H1 (cell line): ENCODE measurements at regions not wholly inside any gene's neighbourhood (a gene's known extent, or its start where the extent isn't known, plus 50 kb on each side); places are given as distances from the start of the nearest gene placed in this dataset.

Experiments used
- CTCF ChIA-PET: fragments of 300-600 bp; sonication (Branson Sonifier 250); formaldehyde crosslinking; loops from one replicate; lab custom pipeline; 2021; ENCODE audit not compliant: partially characterized antibody; lab: Charles Lee
- POLR2A ChIA-PET: fragments of 300-600 bp; sonication (Branson Sonifier 250); formaldehyde crosslinking; loops from one replicate; lab custom pipeline; 2021; ENCODE audit warnings: inconsistent platforms; ENCODE audit not compliant: partially characterized antibody; lab: Charles Lee
- DNase-seq, 2 experiments: peaks; one replicate each; pipeline versions ENCODE4 v3.0.0 to v3.0.0-alpha.2; 2010 to 2022; ENCODE audit warnings: low spot score in 2 of 2, low read depth in 1 of 2, mixed read lengths in 1 of 2
- FAIRE-seq: peaks from 2 replicates; lab custom pipeline; 2011; peaks lifted over from hg19 to GRCh38; lab: Jason Lieb, UNC
- H2AFZ ChIP-seq: 2 replicates; pipeline ENCODE4 v1.8.1; 2012; ENCODE audit warnings: low read length, inconsistent platforms
- H2AK5ac ChIP-seq: 2 replicates; pipeline ENCODE4 v1.6.1; 2013; ENCODE audit warnings: low read depth, low read length
- H2BK120ac ChIP-seq: replicated peaks from 2 replicates; pipeline ENCODE3; 2013; ENCODE audit warnings: low read depth, low read length, inconsistent platforms
- H2BK12ac ChIP-seq: 2 replicates; pipeline ENCODE4 v1.6.1; 2013; ENCODE audit warnings: low read depth, low read length
- H2BK15ac ChIP-seq: 2 replicates; pipeline ENCODE4 v1.6.1; 2013; ENCODE audit warnings: low read length
- H2BK20ac ChIP-seq: 2 replicates; pipeline ENCODE4 v1.6.1; 2013; ENCODE audit warnings: low read length
- H2BK5ac ChIP-seq: 2 replicates; pipeline ENCODE4 v1.6.1; 2013; ENCODE audit warnings: low read depth, low read length
- H3K14ac ChIP-seq: 2 replicates; pipeline ENCODE4 v1.6.1; 2013; ENCODE audit warnings: inconsistent platforms; ENCODE audit not compliant: insufficient read length
- H3K18ac ChIP-seq: 2 replicates; pipeline ENCODE4 v1.6.1; 2013; ENCODE audit warnings: low read length; ENCODE audit errors: extremely low read depth
- H3K23ac ChIP-seq: 2 replicates; pipeline ENCODE4 v1.6.1; 2013; ENCODE audit warnings: inconsistent platforms; ENCODE audit not compliant: insufficient read length
- H3K23me2 ChIP-seq: 2 replicates; pipeline ENCODE4 v1.6.1; 2013; ENCODE audit warnings: low read depth, low read length
- H3K27ac ChIP-seq: 2 replicates; pipeline ENCODE4 v1.6.1; 2011; ENCODE audit warnings: low read depth, low read length, inconsistent platforms
- H3K27me3 ChIP-seq, 4 experiments: replicated peaks in 1 of 4; 1 replicate in 1 of 4; 2 replicates in 3 of 4; pipeline versions ENCODE4 v1.6.1 to v1.8.1; 2011 to 2013; ENCODE audit warnings: low read length in 3 of 4, mild to moderate bottlenecking in 3 of 4, inconsistent platforms in 2 of 4, mixed read lengths in 2 of 4, moderate library complexity in 1 of 4; ENCODE audit not compliant: control insufficient read depth in 3 of 4, insufficient read depth in 3 of 4; ENCODE audit errors: extremely low read depth in 1 of 4
- H3K36me3 ChIP-seq, 4 experiments: 2 replicates each; pipeline versions ENCODE4 v1.6.1 to v1.8.1; 2011 to 2013; ENCODE audit warnings: mild to moderate bottlenecking in 4 of 4, low read length in 3 of 4, moderate library complexity in 2 of 4, control low read depth in 1 of 4, inconsistent platforms in 1 of 4; ENCODE audit not compliant: insufficient read depth in 4 of 4, control insufficient read depth in 2 of 4
- H3K4ac ChIP-seq: replicated peaks from 2 replicates; pipeline ENCODE3; 2013; ENCODE audit warnings: low read length, low read depth, mixed read lengths, inconsistent platforms; ENCODE audit not compliant: insufficient read length
- H3K4me1 ChIP-seq, 4 experiments: replicated peaks in 1 of 4; 1 replicate in 1 of 4; 2 replicates in 3 of 4; pipeline versions ENCODE4 v1.6.1 to v1.8.1; 2011 to 2013; ENCODE audit warnings: low read length in 3 of 4, inconsistent platforms in 2 of 4, mixed read lengths in 1 of 4; ENCODE audit not compliant: insufficient read depth in 4 of 4, control insufficient read depth in 3 of 4
- H3K4me2 ChIP-seq, 2 experiments: 2 replicates each; pipeline versions ENCODE4 v1.6.1 to v1.8.1; 2011 to 2013; ENCODE audit warnings: low read depth in 2 of 2, low read length in 2 of 2, control low read depth in 1 of 2, inconsistent platforms in 1 of 2, mild to moderate bottlenecking in 1 of 2; ENCODE audit not compliant: insufficient read depth in 1 of 2
- H3K4me3 ChIP-seq, 4 experiments: fragments of 200-600, 300-600 bp in 1 of 4; sonication (generic), shearing (Covaris generic), sonication (Bioruptor Twin) in 1 of 4; 2 replicates each; pipeline versions ENCODE4 v1.5.1 to v1.8.1; 2011 to 2016; ENCODE audit warnings: low read length in 4 of 4, low read depth in 3 of 4, control low read depth in 2 of 4, inconsistent platforms in 2 of 4, mild to moderate bottlenecking in 2 of 4, mixed read lengths in 1 of 4, moderate library complexity in 1 of 4; ENCODE audit not compliant: insufficient read depth in 2 of 4; ENCODE audit errors: extremely low read depth in 1 of 4
- H3K56ac ChIP-seq: replicated peaks from 2 replicates; pipeline ENCODE3; 2013; ENCODE audit warnings: low read depth, mild to moderate bottlenecking, mixed read lengths, low read length, inconsistent platforms; ENCODE audit not compliant: insufficient read length
- H3K79me1 ChIP-seq: 2 replicates; pipeline ENCODE4 v1.6.1; 2013; ENCODE audit warnings: low read depth, low read length, control low read depth
- H3K79me2 ChIP-seq, 2 experiments: 2 replicates each; pipeline versions ENCODE4 v1.6.1 to v1.8.1; 2012 to 2013; ENCODE audit warnings: low read length in 2 of 2, mild to moderate bottlenecking in 2 of 2, inconsistent platforms in 1 of 2; ENCODE audit not compliant: insufficient read depth in 2 of 2, control insufficient read depth in 1 of 2
- H3K9ac ChIP-seq, 4 experiments: replicated peaks in 1 of 4; 1 replicate in 1 of 4; 2 replicates in 3 of 4; pipeline versions ENCODE4 v1.6.1 to v1.8.1; 2011 to 2013; ENCODE audit warnings: low read depth in 3 of 4, low read length in 3 of 4, control low read depth in 2 of 4, mild to moderate bottlenecking in 2 of 4, moderate library complexity in 2 of 4, inconsistent platforms in 1 of 4; ENCODE audit errors: extremely low read depth in 1 of 4
- H3K9me3 ChIP-seq, 2 experiments: 2 replicates each; pipeline versions ENCODE4 v1.6.1 to v1.8.1; 2012 to 2013; ENCODE audit warnings: mild to moderate bottlenecking in 2 of 2, moderate library complexity in 2 of 2, control low read depth in 1 of 2, inconsistent platforms in 1 of 2, low read depth in 1 of 2, low read length in 1 of 2, mixed read lengths in 1 of 2; ENCODE audit not compliant: insufficient read depth in 2 of 2
- H4K20me1 ChIP-seq, 2 experiments: replicated peaks in 1 of 2; 2 replicates each; pipeline versions ENCODE3 to v1.8.1; 2011 to 2013; ENCODE audit warnings: inconsistent platforms in 2 of 2, low read length in 2 of 2, mild to moderate bottlenecking in 1 of 2; ENCODE audit not compliant: insufficient read depth in 2 of 2, control insufficient read depth in 1 of 2
- H4K5ac ChIP-seq: 2 replicates; pipeline ENCODE4 v1.6.1; 2013; ENCODE audit warnings: low read length, low read depth, mixed read lengths, inconsistent platforms; ENCODE audit not compliant: insufficient read length
- H4K8ac ChIP-seq: 2 replicates; pipeline ENCODE4 v1.8.0; 2013; ENCODE audit warnings: mild to moderate bottlenecking, moderate library complexity, low read length, inconsistent platforms; ENCODE audit not compliant: insufficient read depth; ENCODE audit errors: extremely low read depth
- H4K91ac ChIP-seq: replicated peaks from 2 replicates; pipeline ENCODE3; 2013; ENCODE audit warnings: low read length, mixed read lengths, inconsistent platforms; ENCODE audit not compliant: insufficient read length
- ASH2L ChIP-seq: fragments of 200-600, 300-600 bp; sonication (generic); IDR thresholded peaks from one replicate; pipeline ENCODE4 v1.7.1; 2017; ENCODE audit warnings: low read length
- CBX5 ChIP-seq: fragments of 300-800, 300-1000 bp; sonication (generic); IDR thresholded peaks from 2 replicates; pipeline ENCODE4 v1.7.1; 2016; ENCODE audit warnings: antibody characterized with exemption, low read length, low read depth
- CTBP2 ChIP-seq: IDR thresholded peaks from 2 replicates; pipeline ENCODE4 v1.7.0; 2011; ENCODE audit warnings: borderline replicate concordance, mild to moderate bottlenecking, moderate library complexity, mixed read lengths, low read length; ENCODE audit not compliant: insufficient read depth, insufficient read length
- FOSL1 ChIP-seq: IDR thresholded peaks from 2 replicates; pipeline ENCODE4 v1.6.1; 2011; ENCODE audit warnings: mild to moderate bottlenecking, low read depth, low read length, moderate library complexity; ENCODE audit not compliant: insufficient read depth
- RFX5 ChIP-seq: IDR thresholded peaks from 2 replicates; pipeline ENCODE4 v1.6.1; 2011; ENCODE audit warnings: low read depth, low read length, improper control_type of control experiment, borderline replicate concordance
- SIRT6 ChIP-seq: IDR thresholded peaks from one replicate; pipeline ENCODE4 v1.7.1; 2012; ENCODE audit warnings: low read length, inconsistent platforms
- SRF ChIP-seq: IDR thresholded peaks from 2 replicates; pipeline ENCODE4 v1.6.1; 2011; ENCODE audit warnings: mild to moderate bottlenecking, low read depth, low read length, moderate library complexity
- TCF12 ChIP-seq: IDR thresholded peaks from 2 replicates; pipeline ENCODE4 v1.6.1; 2011; ENCODE audit warnings: low read depth, mild to moderate bottlenecking, low read length
- WGBS, 2 experiments: shearing (Covaris generic) in 1 of 2; methylation state at CpG; one replicate each; pipeline versions ENCODE4 v1.1.6 to v1.1.7; 2013 to 2015; ENCODE audit warnings: low lambda C conversion rate in 2 of 2, mixed read lengths in 2 of 2, inconsistent platforms in 1 of 2, low coverage in 1 of 2, missing lambda C conversion rate in 1 of 2; ENCODE audit not compliant: insufficient replicate concordance in 2 of 2, insufficient coverage in 1 of 2, insufficient read length in 1 of 2; ENCODE audit errors: extremely low coverage in 1 of 2, missing lambda C conversion rate in 1 of 2; 5-methylcytosine and 5-hydroxymethylcytosine counted together
- TF ChIP-seq, protein P1 (sequence below): IDR thresholded peaks from 2 replicates; pipeline ENCODE4 v1.6.1; 2011; ENCODE audit warnings: low read depth, mild to moderate bottlenecking, low read length; ENCODE audit not compliant: insufficient read depth
- TF ChIP-seq, protein P2 (sequence below): IDR thresholded peaks from 2 replicates; pipeline ENCODE4 v1.6.1; 2012; ENCODE audit warnings: low read length, inconsistent platforms

DNA sequence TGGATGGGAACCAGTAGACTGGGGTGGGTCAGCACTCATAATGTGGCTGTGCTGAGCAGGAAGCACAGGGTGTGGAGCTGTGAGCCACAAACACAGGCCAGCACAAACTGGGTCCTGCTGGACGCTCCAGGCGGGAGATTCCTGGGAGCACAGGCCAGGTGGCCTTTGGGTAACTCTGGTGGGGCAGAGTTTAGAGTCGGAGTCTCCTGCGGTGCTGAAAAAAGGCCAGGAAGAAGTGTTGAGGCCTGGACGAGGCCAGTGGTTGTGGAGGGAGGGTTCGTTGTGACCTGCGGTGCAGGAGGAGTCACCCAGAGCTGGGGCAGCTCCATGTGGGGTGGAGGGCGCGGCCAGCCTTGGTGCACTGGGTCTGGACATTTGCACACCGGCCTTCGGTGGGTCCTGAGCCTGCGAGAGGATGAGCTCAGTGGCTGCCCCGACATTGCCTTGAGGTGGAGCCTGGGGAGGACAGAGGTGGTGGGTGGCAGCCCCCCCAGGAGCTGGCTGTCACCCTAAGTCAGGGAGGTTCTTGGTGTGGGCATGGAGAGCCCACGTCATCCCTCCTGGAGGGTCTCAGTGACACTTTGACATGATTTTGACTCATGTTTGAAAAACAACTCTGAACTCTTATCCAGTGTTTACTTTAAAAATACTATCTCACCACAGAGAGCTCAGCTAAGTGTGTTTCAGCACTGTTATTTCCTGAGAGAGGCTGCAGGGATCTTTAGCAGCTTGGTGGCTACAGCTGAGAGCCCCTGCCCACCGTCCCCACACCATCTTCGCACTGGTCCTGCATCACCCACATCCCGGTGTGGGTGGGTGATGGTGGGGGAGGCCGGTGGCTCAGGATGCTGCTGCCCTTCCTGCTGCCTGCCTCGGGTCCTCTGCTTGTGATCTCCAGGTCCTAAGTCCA lies 98.7 kb downstream of the NPIPB11 start:
- FAIRE-seq, result no peak
- TF ChIP-seq ASH2L, result no peak
- no peak for TF ChIP-seq TCF12
- TF ChIP-seq SRF, result no peak
- TF ChIP-seq, protein P1, sequence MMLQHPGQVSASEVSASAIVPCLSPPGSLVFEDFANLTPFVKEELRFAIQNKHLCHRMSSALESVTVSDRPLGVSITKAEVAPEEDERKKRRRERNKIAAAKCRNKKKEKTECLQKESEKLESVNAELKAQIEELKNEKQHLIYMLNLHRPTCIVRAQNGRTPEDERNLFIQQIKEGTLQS, result no peak
- no peak for TF ChIP-seq SIRT6
- no peak for TF ChIP-seq FOSL1
- TF ChIP-seq, protein P2, sequence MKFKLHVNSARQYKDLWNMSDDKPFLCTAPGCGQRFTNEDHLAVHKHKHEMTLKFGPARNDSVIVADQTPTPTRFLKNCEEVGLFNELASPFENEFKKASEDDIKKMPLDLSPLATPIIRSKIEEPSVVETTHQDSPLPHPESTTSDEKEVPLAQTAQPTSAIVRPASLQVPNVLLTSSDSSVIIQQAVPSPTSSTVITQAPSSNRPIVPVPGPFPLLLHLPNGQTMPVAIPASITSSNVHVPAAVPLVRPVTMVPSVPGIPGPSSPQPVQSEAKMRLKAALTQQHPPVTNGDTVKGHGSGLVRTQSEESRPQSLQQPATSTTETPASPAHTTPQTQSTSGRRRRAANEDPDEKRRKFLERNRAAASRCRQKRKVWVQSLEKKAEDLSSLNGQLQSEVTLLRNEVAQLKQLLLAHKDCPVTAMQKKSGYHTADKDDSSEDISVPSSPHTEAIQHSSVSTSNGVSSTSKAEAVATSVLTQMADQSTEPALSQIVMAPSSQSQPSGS, result no peak
- no peak for TF ChIP-seq RFX5
- no peak for TF ChIP-seq CBX5
- no peak for TF ChIP-seq CTBP2

More for the DNA sequence above, 98.7 kb downstream of the NPIPB11 start:
- H2BK120ac ChIP-seq, result no peak overlapping the region
- no peak overlapping the region for H2AK5ac ChIP-seq
- no peaks in the 10 kb centered on the region for H3K23me2 ChIP-seq
- no peak overlapping the region for H3K4ac ChIP-seq
- H3K36me3 ChIP-seq, result no peaks in the 10 kb centered on the region
- ChIA-PET CTCF (interaction anchor here (0.7 to 2.0 kb wide), 5 partner anchors 9 to 149 kb away, joined by 3 to 7 read pairs (median 3); no protein-coding TSS in a partner anchor), POLR2A (no interaction called here)
- H4K8ac ChIP-seq, result no peak overlapping the region
- no peak overlapping the region for H3K4me3 ChIP-seq
- no peak overlapping the region for H3K23ac ChIP-seq
- no peak overlapping the region for H4K5ac ChIP-seq
- no peak overlapping the region for H3K9ac ChIP-seq
- no peaks in the 10 kb centered on the region; a peak in 1 of 7 replicates for H3K4me1 ChIP-seq
- H2AFZ ChIP-seq, result no peak overlapping the region
- no peak overlapping the region for H2BK15ac ChIP-seq
- no peak overlapping the region for H2BK20ac ChIP-seq
- no peak overlapping the region for H3K56ac ChIP-seq
- H3K4me2 ChIP-seq, result no peak overlapping the region
- no peak overlapping the region for H3K14ac ChIP-seq
- H4K91ac ChIP-seq, result no peak overlapping the region
- no peaks in the 10 kb centered on the region for H3K79me1 ChIP-seq
- H2BK5ac ChIP-seq, result no peak overlapping the region
- no peaks in the 10 kb centered on the region for H4K20me1 ChIP-seq
- WGBS, 2 experiments, result 94% methylated on average over 19 of the region's 19 CpGs; no CpG with 5 or more reads in 1 of the 2 experiments
- H2BK12ac ChIP-seq, result no peak overlapping the region
- H3K27me3 ChIP-seq, result no peaks in the 10 kb centered on the region; a peak in 1 of 7 replicates
- H3K79me2 ChIP-seq, result no peaks in the 10 kb centered on the region
- H3K18ac ChIP-seq, result no peak overlapping the region
- H3K9me3 ChIP-seq, result no peaks in the 10 kb centered on the region
- no peak overlapping the region for H3K27ac ChIP-seq
- DNase-seq, result no peak
